Right lobe of liver (tissue), 4 donors: ENCODE measurements at regions not wholly inside any gene's neighbourhood (a gene's known extent, or its start where the extent isn't known, plus 50 kb on each side); places are given as distances from the start of the nearest gene placed in this dataset.

ENCODE experiments used
- CTCF ChIP-seq, 4 donors: fragments of 200-600 bp in 3 of 4; fragments of 450-650 bp in 1 of 4; IDR thresholded peaks; one replicate each; pipeline versions ENCODE4 v1.5.1 to v1.8.0; 2016 to 2022; ENCODE audit warnings: antibody characterized with exemption in 4 of 4, mild to moderate bottlenecking in 2 of 4
- POLR2A ChIP-seq: fragments of 450-650 bp; IDR thresholded peaks from one replicate; pipeline ENCODE4 v1.6.1; 2017; ENCODE audit warnings: antibody characterized with exemption, mild to moderate bottlenecking
- donor health status: DM: no; HTN: no; CAD: no.
- donor health status: DM: no; HTN: no; CAD: no.
- donor health status: DM: no; HTN: yes; CAD: no.

- TF ChIP-seq POLR2A (no peak), CTCF (IDR thresholded peaks at IDR 0.05) (no peak)
Observed at GRCh38 chr12:30437044-30437443, 258.6 kb downstream of the IPO8 start.
